ENCODE measurements at regions not wholly inside any gene's neighbourhood (a gene's known extent, or its start where the extent isn't known, plus 50 kb on each side); places are given as distances from the start of the nearest gene placed in this dataset.
"Not testable (repeated sequence)": the region's sequence is repeated elsewhere in the genome, so short reads cannot be mapped to it uniquely, and the experiment has no call there.

- DNase-seq, result no peak
These were observed 222.3 kb upstream of the HS3ST1 start for GRCh38 chr4:11650801-11651596.

DNA sequence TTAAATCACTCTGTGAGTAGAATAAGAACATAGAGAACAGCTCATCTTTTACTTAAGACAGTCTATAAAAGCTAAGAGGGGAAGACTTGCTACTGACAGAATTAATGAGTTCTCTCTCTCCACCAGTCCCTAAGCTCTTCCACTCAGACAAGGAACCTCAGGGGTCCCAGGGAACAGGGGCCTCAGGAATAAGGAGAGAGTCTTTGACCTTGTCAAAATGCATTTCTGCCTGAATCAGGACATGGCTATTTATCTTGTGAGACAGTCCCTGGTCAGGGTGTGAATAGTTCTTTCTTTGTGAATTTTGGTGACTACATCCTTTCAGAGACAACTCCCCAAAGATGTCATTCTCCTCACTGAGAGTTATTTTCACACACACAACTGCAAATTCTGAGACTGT is 218.7 kb upstream of the HS3ST1 start:
- DNase-seq, result no peak

DNA sequence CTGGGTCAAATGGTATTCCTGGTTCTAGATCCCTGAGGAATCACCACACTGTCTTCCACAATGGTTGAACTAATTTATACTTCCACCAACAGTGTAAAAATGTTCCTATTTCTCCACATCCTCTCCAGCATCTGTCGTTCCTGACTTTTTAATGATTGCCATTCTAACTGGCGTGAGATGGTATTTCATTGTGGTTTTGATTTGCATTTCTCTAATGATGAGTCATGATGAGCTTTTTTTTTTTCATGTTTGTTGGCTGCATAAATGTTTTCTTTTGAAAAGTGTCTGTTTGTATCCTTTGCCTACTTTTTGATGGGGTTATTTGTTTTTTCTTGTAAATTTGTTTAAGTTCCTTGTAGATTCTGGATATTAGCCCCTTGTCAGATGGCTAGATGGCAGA is 214.4 kb upstream of the HS3ST1 start:
- not testable (repeated sequence) for DNase-seq

- DNase-seq, result no peak
These were observed 211.9 kb upstream of the HS3ST1 start for GRCh38 chr4:11640584-11640983.

DNA sequence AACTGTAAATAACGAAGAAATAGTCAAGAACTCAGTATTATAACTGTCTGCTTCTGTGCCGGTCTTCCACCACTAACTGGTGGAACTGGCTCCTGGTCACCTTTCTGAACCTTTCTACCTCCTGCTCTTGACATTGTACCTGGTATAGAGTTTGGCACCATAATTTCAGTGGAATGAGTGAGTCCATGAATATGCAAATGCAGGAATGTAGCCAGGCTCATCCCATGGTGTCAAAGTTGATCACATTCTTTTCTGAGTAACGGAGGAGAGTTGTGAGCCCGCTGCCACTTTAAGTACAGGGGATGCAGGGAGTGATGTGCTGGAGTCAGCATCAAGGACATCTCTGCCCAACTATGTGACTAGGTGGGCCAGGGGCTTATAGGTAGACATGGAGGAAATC is 207.9 kb upstream of the HS3ST1 start:
- no peak for DNase-seq

DNA sequence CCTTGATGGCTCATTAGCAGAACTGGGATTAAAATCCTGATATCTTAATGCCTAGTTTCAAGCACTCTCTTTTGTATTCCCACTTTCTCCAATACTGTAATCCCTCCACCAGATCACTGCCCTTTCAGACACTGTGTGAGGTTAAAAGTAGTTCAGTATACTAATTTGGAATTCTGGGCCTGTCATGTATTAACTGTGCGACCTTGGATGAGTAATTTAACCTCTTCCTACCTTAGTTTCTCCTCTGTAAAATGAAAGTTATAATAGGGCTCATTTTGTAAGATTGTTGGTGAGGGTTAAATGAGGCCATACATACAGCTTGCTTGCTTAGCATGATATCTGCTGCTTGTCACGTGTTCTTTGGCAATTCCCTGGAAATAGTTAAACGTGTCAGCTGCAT is 207.3 kb upstream of the HS3ST1 start:
- DNase-seq, result no peak

DNA sequence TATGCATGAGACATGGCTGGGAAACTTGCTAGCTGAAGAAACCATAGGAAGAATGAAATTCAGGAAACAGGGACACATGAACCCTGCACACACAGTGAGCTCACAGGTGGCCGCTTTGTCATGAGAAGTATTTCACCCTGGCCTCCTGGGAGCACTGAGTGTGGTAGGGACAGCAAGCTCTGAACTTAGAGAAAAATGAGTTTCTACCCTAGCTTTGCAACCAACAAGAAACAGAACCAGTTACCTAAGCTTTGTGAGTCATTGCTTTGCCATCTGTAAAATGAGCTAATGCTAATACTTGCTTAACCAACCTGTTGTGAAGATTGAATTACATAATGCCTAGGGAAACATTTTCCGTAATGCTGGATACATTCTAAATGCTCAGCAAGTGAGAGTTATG is 206.6 kb upstream of the HS3ST1 start:
- DNase-seq, result no peak

GRCh38 chr4:11634283-11634682 is 205.6 kb upstream of the HS3ST1 start:
- DNase-seq, result no peak

DNA sequence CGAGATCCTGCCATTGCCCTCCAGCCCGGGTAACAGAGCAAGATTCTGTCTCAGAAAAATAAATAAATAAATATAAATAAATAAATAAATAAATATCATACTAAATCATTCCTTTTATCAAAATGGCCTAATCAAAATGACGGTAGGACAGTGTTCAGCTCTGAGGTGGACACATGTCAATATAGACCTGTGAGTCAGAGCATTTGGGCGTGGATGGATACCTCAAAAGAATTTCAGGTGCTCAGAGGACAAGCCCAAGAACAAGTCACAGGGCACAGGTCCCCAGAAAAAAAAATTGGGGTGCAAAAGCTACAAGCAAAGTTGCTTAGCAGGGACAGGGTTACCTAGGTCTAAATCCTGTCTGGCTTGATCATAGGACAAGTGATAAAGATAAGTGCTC is 204.7 kb upstream of the HS3ST1 start:
- no peak for DNase-seq

DNA sequence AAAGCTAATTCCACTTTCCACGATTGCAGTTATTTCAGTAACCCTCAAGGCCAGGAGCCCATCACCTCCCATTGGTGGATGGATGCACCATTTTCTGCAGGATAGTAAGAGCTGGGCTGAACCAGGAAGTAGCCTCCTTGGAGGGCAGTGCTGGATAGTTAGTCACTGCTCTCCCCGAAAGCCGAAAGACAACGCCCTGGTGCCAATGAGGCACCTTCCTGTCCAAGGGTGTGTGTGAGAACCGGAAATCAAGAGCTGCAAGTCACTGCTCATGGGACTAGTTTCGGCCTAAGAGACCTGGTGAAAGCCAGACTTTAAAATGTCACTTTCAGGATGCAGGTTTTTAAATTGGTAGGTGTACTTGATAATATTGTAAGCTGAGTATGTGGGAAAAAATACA is 203.8 kb upstream of the HS3ST1 start:
- DNase-seq, result no peak

- DNase-seq, result no peak
These were observed 203.3 kb upstream of the HS3ST1 start for GRCh38 chr4:11632025-11632424.

DNA sequence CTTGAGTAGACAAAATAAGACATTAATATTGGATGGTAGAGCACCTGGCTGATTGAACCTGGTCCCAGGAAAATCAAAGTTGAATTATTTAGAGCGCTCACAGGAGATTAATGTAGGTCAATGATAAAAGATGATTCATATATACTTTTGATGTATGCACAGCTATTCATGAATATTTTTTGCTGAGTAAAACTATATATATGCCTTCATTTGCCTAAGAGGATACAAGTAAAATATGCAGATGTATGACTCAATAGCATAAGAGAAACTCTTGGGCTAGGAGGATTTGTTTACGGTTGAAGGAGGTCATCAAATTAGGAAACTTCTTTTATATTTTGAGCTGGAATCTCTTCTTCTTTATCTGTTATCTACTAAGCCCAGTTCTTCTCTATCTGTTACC is 202.7 kb upstream of the HS3ST1 start:
- DNase-seq, result no peak

DNA sequence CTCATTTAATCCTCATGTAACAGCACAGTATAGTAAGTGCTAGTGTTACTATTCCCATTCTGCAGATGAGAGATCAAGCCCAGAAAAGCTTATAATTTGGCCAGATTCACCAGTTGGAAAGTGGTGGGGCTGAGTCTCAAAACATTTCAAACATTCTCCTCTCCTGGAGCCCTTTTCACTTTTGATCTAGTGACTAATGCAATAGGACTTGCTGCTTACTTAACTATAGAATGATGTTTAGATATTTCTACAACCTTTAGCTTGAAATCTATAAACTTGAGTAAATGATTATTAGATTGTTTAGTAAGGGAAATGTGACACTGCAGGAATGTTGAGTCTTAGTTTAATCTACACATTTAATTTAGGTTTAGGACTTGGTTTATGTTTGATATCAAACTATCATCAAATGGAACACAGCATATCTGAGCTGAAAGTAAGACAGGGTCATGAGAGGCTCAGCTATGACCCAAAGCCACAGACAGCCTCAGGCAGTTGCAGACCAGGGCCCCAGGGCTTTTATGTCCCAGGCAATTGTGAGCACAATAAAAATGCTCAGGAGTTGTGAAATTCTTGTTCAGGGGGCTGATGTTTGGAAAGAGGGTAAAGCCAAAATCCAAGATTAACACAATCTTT is 199.5 kb upstream of the HS3ST1 start:
- DNase-seq, result no peak

DNA sequence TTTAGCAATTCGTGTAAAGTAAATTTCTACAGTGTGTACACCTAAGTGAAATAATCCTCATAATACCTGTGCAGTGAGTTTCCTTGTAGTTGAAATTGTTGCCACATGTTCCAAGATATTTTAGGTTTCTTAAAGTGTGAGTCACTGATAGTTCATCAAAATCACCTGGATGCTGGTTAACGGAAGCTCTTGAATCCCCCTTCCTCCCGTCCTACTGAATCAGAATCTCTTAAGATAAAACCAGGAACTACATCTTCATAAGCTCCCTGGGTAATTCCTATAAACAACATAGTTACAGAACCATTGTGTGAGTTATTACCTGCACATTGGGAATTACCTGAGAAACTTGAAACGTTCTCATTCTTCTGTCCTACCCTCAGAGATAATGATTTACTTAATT is 197.4 kb upstream of the HS3ST1 start:
- DNase-seq, result no peak

DNA sequence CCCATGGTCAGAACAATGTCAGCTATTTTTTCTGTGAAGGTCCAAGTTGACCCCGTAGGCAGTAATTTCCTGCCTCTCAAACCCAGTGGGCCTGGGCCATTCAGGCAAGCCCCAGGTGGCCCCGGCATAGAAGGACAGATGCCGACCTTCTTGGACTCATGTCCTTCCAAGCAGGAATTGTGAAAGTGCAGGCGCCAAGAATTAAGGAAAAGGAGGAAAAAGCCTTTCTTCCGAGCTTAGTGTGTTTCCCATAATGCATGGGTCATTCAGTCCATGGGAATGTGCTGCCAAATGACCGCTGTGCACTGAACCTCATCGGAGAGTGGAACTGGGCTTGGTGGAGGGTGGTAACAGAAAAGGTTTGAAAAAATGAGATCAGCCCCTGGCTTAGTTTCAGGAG is 196.5 kb upstream of the HS3ST1 start:
- DNase-seq, result no peak

GRCh38 chr4:11624370-11624769 is 195.7 kb upstream of the HS3ST1 start:
- no peak for DNase-seq

- no peak for DNase-seq
These were observed 195.0 kb upstream of the HS3ST1 start for GRCh38 chr4:11623726-11624037.

- DNase-seq, result no peak
These were observed 194.4 kb upstream of the HS3ST1 start for GRCh38 chr4:11622961-11623725.

GRCh38 chr4:11620861-11621260 is 192.2 kb upstream of the HS3ST1 start:
- DNase-seq, result no peak

- DNase-seq, result no peak
These were observed 190.1 kb upstream of the HS3ST1 start for GRCh38 chr4:11618666-11619282.

DNA sequence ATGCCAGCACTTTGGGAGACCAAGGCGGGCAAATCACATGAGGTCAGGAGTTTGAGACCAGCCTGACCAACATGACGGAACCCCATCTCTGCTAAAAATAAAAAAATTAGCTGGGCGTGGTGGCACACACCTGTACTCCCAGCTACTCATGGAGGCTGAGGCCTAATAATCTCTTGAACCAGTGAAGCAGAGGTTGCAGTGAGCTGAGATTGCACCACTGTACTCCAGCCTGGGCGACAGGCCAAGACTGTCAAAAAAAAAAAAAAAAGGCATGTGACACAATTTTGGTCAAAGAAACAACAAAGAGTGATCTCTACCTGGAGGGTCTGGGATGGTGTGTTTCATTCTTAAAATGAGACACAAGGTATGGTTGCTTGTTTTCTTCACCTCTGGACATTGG is 188.2 kb upstream of the HS3ST1 start:
- DNase-seq, result no peak

DNA sequence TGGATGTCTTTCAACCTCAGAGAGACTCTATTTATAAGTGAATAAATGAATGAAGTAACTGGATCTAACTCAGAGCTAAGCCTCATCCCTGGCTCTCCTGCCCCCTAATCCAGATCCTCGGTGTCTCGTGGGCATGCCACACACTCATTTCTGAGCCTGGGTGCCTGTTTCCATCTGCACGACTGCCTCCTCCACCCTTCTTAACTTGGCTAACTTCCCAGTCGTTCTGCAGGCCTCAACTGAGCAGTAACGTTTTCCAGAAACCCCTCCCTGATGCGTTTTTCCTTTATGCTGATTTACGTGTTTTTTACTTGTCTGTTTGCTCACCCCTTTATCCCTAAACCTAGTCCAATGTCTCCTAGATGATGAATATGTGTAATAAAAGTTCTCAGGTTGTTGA is 186.9 kb upstream of the HS3ST1 start:
- DNase-seq, result no peak

- DNase-seq, result no peak
These were observed 185.7 kb upstream of the HS3ST1 start for GRCh38 chr4:11614426-11614825.

- DNase-seq, result no peak
These were observed 183.2 kb upstream of the HS3ST1 start for GRCh38 chr4:11611868-11612267.

All from activated CD8-positive, alpha-beta memory T cell treated with anti-CD3 and anti-CD28 coated beads, Interleukin-2, amount 50 U/mL, for 4 hours (primary cell).